Activated CD4-positive, alpha-beta T cell treated with anti-CD3 and anti-CD28 coated beads for 48 hours (primary cell): ENCODE measurements at regions not wholly inside any gene's neighbourhood (a gene's known extent, or its start where the extent isn't known, plus 50 kb on each side); places are given as distances from the start of the nearest gene placed in this dataset.
A peak's percentile ranks its signal among the peaks of the same experiment; 100 is the strongest.

ENCODE experiments used
- DNase-seq: peaks from one replicate; pipeline ENCODE4 v3.0.0-alpha.2; 2020

- DNase-seq: no peak
Measured at GRCh38 chr5:4243479-4244264, 648.0 kb downstream of the IRX1 start.

- DNase-seq: no peak
Measured at GRCh38 chr5:4244306-4244705, 648.7 kb downstream of the IRX1 start.

- DNase-seq: no peak
Measured at GRCh38 chr5:4245076-4245475, 649.4 kb downstream of the IRX1 start.

- no peak for DNase-seq
Measured at GRCh38 chr5:4245511-4245910, 649.9 kb downstream of the IRX1 start.

DNA sequence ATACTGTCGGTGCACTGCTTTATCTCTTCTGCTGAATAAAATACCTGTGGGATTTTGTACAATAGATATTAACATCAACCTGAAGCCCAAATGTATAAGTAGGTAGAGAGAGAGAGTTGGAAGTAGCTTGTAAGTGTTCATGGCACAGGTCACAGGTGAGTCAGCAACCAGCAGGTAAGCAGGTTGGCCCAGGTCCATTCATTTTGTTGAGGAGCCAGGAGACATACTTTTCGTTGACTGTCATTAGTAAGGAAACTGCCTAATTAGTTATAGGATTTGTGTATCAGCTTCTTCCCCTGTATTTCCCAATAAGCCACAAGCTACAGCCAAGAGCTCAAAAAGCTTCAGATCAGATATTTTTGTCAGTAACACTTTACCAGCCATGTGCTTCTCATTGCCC, 650.8 kb downstream of the IRX1 start:
- no peak for DNase-seq

GRCh38 chr5:4250254-4250653, 654.6 kb downstream of the IRX1 start:
- no peak for DNase-seq

- no peak for DNase-seq
Measured at GRCh38 chr5:4252385-4252784, 656.8 kb downstream of the IRX1 start.

GRCh38 chr5:4254736-4255135, 659.1 kb downstream of the IRX1 start:
- DNase-seq: no peak

- DNase-seq: no peak
Measured at GRCh38 chr5:4255441-4255840, 659.8 kb downstream of the IRX1 start.

- no peak for DNase-seq
Measured at GRCh38 chr5:4258170-4258569, 662.5 kb downstream of the IRX1 start.

GRCh38 chr5:4271193-4271592, 675.6 kb downstream of the IRX1 start:
- DNase-seq: no peak

GRCh38 chr5:4275232-4275631, 679.6 kb downstream of the IRX1 start:
- DNase-seq: no peak

GRCh38 chr5:4294878-4295277, 699.2 kb downstream of the IRX1 start:
- no peak for DNase-seq

DNA sequence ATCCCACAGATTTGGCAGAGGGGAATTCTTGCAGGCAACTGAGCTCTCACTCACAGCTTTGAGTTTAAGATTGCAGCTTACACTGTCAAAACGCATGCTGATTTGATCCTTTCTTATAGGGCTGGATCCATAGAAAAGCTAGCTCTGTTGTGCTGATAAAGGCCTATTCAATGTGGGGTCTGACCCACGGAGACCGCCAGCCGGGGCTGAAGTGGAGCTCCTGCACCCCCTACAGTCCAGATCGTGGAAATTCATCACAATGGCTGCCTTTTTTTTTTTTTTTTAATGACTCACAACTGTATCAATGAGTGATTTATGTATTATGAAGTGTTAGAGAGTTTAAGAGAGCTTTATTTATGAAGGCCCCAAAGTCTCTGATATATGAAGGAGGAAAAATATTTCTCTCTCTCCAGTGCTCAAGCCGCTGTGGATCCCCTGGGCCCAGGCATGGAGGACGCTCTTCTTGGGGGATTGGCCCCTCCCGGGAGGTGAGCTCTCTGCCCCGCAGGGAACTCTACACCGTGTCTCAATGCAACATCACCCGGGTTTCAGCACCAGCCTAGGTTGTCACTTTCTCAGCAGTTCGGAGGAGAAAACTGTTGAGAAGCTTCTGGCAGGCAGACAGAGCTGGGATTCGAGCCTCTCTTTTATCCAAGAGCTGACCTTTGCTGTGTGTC, 700.2 kb downstream of the IRX1 start:
- peak; percentile 2 for DNase-seq

GRCh38 chr5:4306057-4306456, 710.4 kb downstream of the IRX1 start:
- DNase-seq: no peak

- DNase-seq: no peak
Measured at GRCh38 chr5:4309026-4309425, 713.4 kb downstream of the IRX1 start.

DNA sequence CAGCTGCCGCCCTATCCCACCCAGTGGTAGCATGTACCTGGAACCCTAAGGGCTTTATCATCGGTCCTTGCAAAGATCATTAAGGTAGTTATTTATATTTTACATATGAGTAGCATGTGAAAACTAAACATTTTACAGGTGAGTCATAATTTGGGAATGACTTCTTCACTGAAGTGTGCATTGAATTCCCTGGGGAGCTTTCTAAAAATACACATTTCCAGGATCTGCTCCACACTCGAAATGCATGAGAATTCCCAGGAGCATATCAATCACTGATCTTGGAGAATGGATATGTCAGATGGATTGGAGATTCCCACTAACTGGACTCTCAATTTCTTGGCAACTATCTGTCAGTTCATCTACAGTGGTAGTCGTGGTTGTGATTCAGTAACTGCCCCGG, 717.5 kb downstream of the IRX1 start:
- no peak for DNase-seq

DNA sequence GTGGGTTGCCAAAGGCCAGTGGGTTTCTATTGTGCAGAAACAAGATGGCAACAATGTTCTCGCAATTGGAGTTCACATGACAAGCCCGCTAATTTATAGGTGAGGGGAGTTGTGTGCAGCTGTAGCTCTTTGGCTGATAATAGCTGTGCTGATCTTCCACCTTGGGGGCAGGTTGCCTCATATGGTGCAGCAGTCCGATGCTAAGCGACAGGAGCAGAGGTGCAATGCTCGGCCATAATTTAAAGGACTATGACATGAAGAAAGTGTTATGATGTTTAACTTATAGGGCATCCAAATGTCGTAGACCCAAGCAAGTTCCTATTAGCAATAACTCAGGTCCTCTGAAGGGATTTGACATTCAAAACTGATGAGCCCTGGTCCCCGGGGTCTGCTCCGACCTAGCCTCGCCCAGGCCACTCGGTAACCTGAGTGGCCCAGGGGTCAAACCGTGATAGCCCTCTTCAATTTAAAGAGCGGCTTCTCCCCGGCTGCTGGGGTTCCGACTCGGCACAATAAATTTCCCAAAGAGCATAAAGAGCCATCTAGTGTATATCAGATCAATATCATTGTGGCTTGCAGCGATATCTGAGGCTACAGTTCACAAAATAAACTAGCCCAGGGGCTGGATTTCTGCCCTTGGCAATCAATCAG, 724.0 kb downstream of the IRX1 start:
- DNase-seq: no peak

- DNase-seq: no peak
Measured at GRCh38 chr5:4330327-4330726, 734.7 kb downstream of the IRX1 start.

- DNase-seq: no peak
Measured at GRCh38 chr5:4335078-4335477, 739.4 kb downstream of the IRX1 start.

- no peak for DNase-seq
Measured at GRCh38 chr5:4337519-4337918, 741.9 kb downstream of the IRX1 start.

DNA sequence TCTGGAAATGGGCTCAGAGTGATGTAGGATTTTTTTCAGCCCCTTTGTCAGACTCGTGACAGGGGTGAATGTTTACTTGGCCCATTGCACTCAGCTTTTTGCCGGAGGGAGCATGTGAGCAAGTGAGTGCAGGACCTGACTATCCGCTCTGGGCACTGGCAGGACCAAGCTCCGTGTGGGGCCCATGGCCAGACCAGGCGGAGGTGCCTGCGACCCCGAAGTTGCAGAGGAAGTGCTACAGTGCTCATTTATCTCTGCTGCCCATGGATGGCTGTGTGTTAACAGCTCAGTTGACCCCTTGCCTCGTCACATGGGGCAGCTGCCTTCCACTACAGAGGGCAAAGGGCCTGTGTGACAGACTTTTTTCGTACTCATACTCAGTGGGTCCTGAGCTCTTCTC, 744.3 kb downstream of the IRX1 start:
- no peak for DNase-seq

- DNase-seq: no peak
Measured at GRCh38 chr5:4345850-4346249, 750.2 kb downstream of the IRX1 start.

GRCh38 chr5:4348423-4348822, 752.8 kb downstream of the IRX1 start:
- DNase-seq: no peak
